AG10803 (cell line): ENCODE measurements at regions not wholly inside any gene's neighbourhood (a gene's known extent, or its start where the extent isn't known, plus 50 kb on each side); places are given as distances from the start of the nearest gene placed in this dataset.
"Not testable (repeated sequence)": the region's sequence is repeated elsewhere in the genome, so short reads cannot be mapped to it uniquely, and the experiment has no call there.

Source experiments
- DNase-seq: peaks from one replicate; pipeline ENCODE4 v3.0.0; 2010; ENCODE audit warnings: low read depth
- H3K4me3 ChIP-seq: 2 replicates; pipeline ENCODE4 v1.5.1; 2011; ENCODE audit warnings: mild to moderate bottlenecking, low read length, control low read depth
- CTCF ChIP-seq: conservative IDR thresholded peaks from 2 replicates; pipeline ENCODE4 v1.5.1; 2011; ENCODE audit warnings: mild to moderate bottlenecking, low read length, control low read depth, inconsistent platforms

- no peak for DNase-seq
- no peak for TF ChIP-seq CTCF
- no peak overlapping the region for H3K4me3 ChIP-seq
Measured at GRCh38 chrX:55813150-55813549, 95.6 kb downstream of the RRAGB start.

GRCh38 chrX:55815546-55815945, 98.0 kb downstream of the RRAGB start:
- no peak for DNase-seq
- TF ChIP-seq CTCF = no peak
- no peak overlapping the region for H3K4me3 ChIP-seq

GRCh38 chrX:55816023-55816422, 98.5 kb downstream of the RRAGB start:
- DNase-seq = no peak
- no peak overlapping the region for H3K4me3 ChIP-seq
- no peak for TF ChIP-seq CTCF

- TF ChIP-seq CTCF = no peak
- H3K4me3 ChIP-seq = no peak overlapping the region
- DNase-seq = no peak
Measured at GRCh38 chrX:55818673-55819375, 101.3 kb downstream of the RRAGB start.

- TF ChIP-seq CTCF = no peak
- DNase-seq = no peak
- H3K4me3 ChIP-seq = no peak overlapping the region
Measured at GRCh38 chrX:55839485-55839884, 121.9 kb downstream of the RRAGB start.

- DNase-seq = no peak
- no peak overlapping the region for H3K4me3 ChIP-seq
- TF ChIP-seq CTCF = no peak
Measured at GRCh38 chrX:55841962-55842752, 124.6 kb downstream of the RRAGB start.

GRCh38 chrX:55866779-55867178, 149.2 kb downstream of the RRAGB start:
- H3K4me3 ChIP-seq, DNase-seq: not testable (repeated sequence)
